Dermis microvascular lymphatic vessel endothelial cell (primary cell): ENCODE measurements at regions not wholly inside any gene's neighbourhood (a gene's known extent, or its start where the extent isn't known, plus 50 kb on each side); places are given as distances from the start of the nearest gene placed in this dataset.

Source experiments
- DNase-seq, 2 donors: peaks; one replicate each; pipeline versions ENCODE4 v3.0.0 to v3.0.0-alpha.2; 2010; ENCODE audit warnings: low read depth in 2 of 2

GRCh38 chr11:41861838-41862237, 402.4 kb upstream of the LRRC4C start:
- no peak for DNase-seq

- DNase-seq: no peak
Measured at GRCh38 chr11:41866525-41866924, 407.1 kb upstream of the LRRC4C start.

GRCh38 chr11:41868606-41869005, 409.2 kb upstream of the LRRC4C start:
- DNase-seq: no peak

- DNase-seq: no peak
Measured at GRCh38 chr11:41872426-41872825, 413.0 kb upstream of the LRRC4C start.

- no peak for DNase-seq
Measured at GRCh38 chr11:41872870-41873269, 413.4 kb upstream of the LRRC4C start.

GRCh38 chr11:41878095-41878494, 418.6 kb upstream of the LRRC4C start:
- no peak for DNase-seq

- DNase-seq: no peak
Measured at GRCh38 chr11:41879214-41879613, 419.8 kb upstream of the LRRC4C start.

GRCh38 chr11:41895081-41895480, 435.6 kb upstream of the LRRC4C start:
- DNase-seq: no peak

- DNase-seq: no peak
Measured at GRCh38 chr11:41897991-41898390, 438.5 kb upstream of the LRRC4C start.

GRCh38 chr11:41917900-41918299, 458.4 kb upstream of the LRRC4C start:
- no peak for DNase-seq

GRCh38 chr11:41920374-41920773, 460.9 kb upstream of the LRRC4C start:
- DNase-seq: no peak

GRCh38 chr11:41921746-41922390, 462.4 kb upstream of the LRRC4C start:
- no peak for DNase-seq

- no peak for DNase-seq
Measured at GRCh38 chr11:41926339-41926738, 466.9 kb upstream of the LRRC4C start.

- DNase-seq: no peak
Measured at GRCh38 chr11:41935241-41935640, 475.8 kb upstream of the LRRC4C start.

- no peak for DNase-seq
Measured at GRCh38 chr11:41935795-41936194, 476.3 kb upstream of the LRRC4C start.

GRCh38 chr11:41943656-41944055, 484.2 kb upstream of the LRRC4C start:
- no peak for DNase-seq

- DNase-seq: no peak
Measured at GRCh38 chr11:41947392-41947791, 487.9 kb upstream of the LRRC4C start.

- no peak for DNase-seq
Measured at GRCh38 chr11:41950470-41951143, 491.2 kb upstream of the LRRC4C start.

- no peak for DNase-seq
Measured at GRCh38 chr11:41954034-41954433, 494.6 kb upstream of the LRRC4C start.

GRCh38 chr11:41955066-41955465, 495.6 kb upstream of the LRRC4C start:
- DNase-seq: no peak

- DNase-seq: no peak
Measured at GRCh38 chr11:41955635-41956400, 496.4 kb upstream of the LRRC4C start.

GRCh38 chr11:41963406-41963805, 504.0 kb upstream of the LRRC4C start:
- DNase-seq: no peak

GRCh38 chr11:41970681-41971080, 511.2 kb upstream of the LRRC4C start:
- DNase-seq: no peak
